A549 (cell line): ENCODE measurements at regions not wholly inside any gene's neighbourhood (a gene's known extent, or its start where the extent isn't known, plus 50 kb on each side); places are given as distances from the start of the nearest gene placed in this dataset.

Experiments
- ATAC-seq, 2 experiments: fragments of 200-7000 bp in 1 of 2; fragments of >200 bp in 1 of 2; cut with Nextera tagmentation in 1 of 2; cut with Tn5 transposase in 1 of 2; 3 replicates each; pipeline versions ENCODE4 v1.8.0 to v1.9.1; 2018 to 2020; ENCODE audit warnings: mild to moderate bottlenecking in 1 of 2, moderate library complexity in 1 of 2
- CTCF ChIA-PET: fragments of 300-600 bp; sonication (Branson Sonifier 250); formaldehyde crosslinking; extraction: SDS; loops from one replicate; lab custom pipeline; 2021; ENCODE audit warnings: antibody characterized with exemption, inconsistent platforms; lab: Yijun Ruan, JAX
- POLR2A ChIA-PET: fragments of 350-600 bp; formaldehyde crosslinking; extraction: SDS; loops from one replicate; lab custom pipeline; 2021; ENCODE audit warnings: antibody characterized with exemption, inconsistent platforms; lab: Yijun Ruan, JAX
- DNase-seq, 2 experiments: peaks; one replicate each; pipeline versions ENCODE4 v3.0.0 to v3.0.0-alpha.2; 2011 to 2016; ENCODE audit warnings: low read depth in 1 of 2, low spot score in 1 of 2
- FAIRE-seq: peaks from 2 replicates; lab custom pipeline; 2011; peaks lifted over from hg19 to GRCh38; lab: Jason Lieb, UNC
- H3K27ac ChIP-seq, 2 experiments: fragments of >200 bp; sonication (Bioruptor Twin); formaldehyde crosslinking; 3 replicates each; pipeline ENCODE4 v1.5.1; 2016 to 2017
- H3K4me1 ChIP-seq: fragments of >200 bp; sonication (Bioruptor Twin); formaldehyde crosslinking; 3 replicates; pipeline ENCODE4 v1.6.1; 2016
- H3K4me2 ChIP-seq: fragments of >200 bp; sonication (Bioruptor Twin); formaldehyde crosslinking; 3 replicates; pipeline ENCODE4 v1.6.1; 2016
- H3K4me3 ChIP-seq: fragments of >200 bp; sonication (Bioruptor Twin); formaldehyde crosslinking; 3 replicates; pipeline ENCODE4 v1.5.1; 2016
- H3K9me3 ChIP-seq: fragments of >200 bp; sonication (Bioruptor Twin); formaldehyde crosslinking; 3 replicates; pipeline ENCODE4 v1.6.1; 2016
- ATOH8 ChIP-seq: fragments of 250-450 bp; sonication (Bioruptor Pico); IDR thresholded peaks from 2 replicates; pipeline ENCODE4 v1.5.0; 2020; ENCODE audit warnings: low read depth, mild to moderate bottlenecking, moderate library complexity
- CBX2 ChIP-seq: fragments of 200-600 bp; sonication (generic); IDR thresholded peaks from 2 replicates; pipeline ENCODE4 v1.6.1; 2016; ENCODE audit warnings: low read depth, mild to moderate bottlenecking, borderline replicate concordance
- CEBPB ChIP-seq, 2 experiments: fragments of >200 bp in 1 of 2; sonication (Bioruptor Twin) in 1 of 2; formaldehyde crosslinking in 1 of 2; IDR thresholded peaks; 2 replicates each; pipeline ENCODE4 v1.6.1; 2012 to 2016
- E2F6 ChIP-seq: IDR thresholded peaks from 2 replicates; pipeline ENCODE4 v1.6.1; 2012; ENCODE audit warnings: low read depth, borderline replicate concordance
- EHMT2 ChIP-seq: fragments of 200-600 bp; sonication (generic); IDR thresholded peaks from 2 replicates; pipeline ENCODE4 v1.6.1; 2016; ENCODE audit warnings: antibody characterized with exemption, low read depth, mild to moderate bottlenecking, moderate library complexity
- EP300 ChIP-seq, 2 experiments: fragments of >200 bp; sonication (Bioruptor Twin); formaldehyde crosslinking; IDR thresholded peaks; 2 replicates in 1 of 2; 3 replicates in 1 of 2; pipeline ENCODE4 v1.6.1; 2016 to 2017
- FOXS1 ChIP-seq: fragments of 250-450 bp; sonication (Bioruptor Pico); IDR thresholded peaks from 2 replicates; pipeline ENCODE4 v1.5.0; 2020; ENCODE audit warnings: mild to moderate bottlenecking, moderate library complexity
- HOXA7 ChIP-seq: fragments of 250-450 bp; sonication (Bioruptor Pico); IDR thresholded peaks from 2 replicates; pipeline ENCODE4 v1.5.0; 2020; ENCODE audit warnings: mild to moderate bottlenecking, moderate library complexity
- HOXB13 ChIP-seq: fragments of 250-450 bp; sonication (Bioruptor Pico); IDR thresholded peaks from 2 replicates; pipeline ENCODE4 v1.5.0; 2020; ENCODE audit warnings: low read depth, mild to moderate bottlenecking, moderate library complexity
- JUNB ChIP-seq: fragments of >200 bp; sonication (Bioruptor Twin); formaldehyde crosslinking; IDR thresholded peaks from 2 replicates; pipeline ENCODE4 v1.6.1; 2016
- KDM1A ChIP-seq: fragments of 200-600 bp; sonication (generic); IDR thresholded peaks from 2 replicates; pipeline ENCODE4 v1.6.1; 2016; ENCODE audit warnings: low read depth, mild to moderate bottlenecking
- MAFK ChIP-seq: fragments of 450-650 bp; IDR thresholded peaks from 2 replicates; pipeline ENCODE4 v1.6.1; 2014; ENCODE audit not compliant: partially characterized antibody
- MAZ ChIP-seq: fragments of 150-350 bp; IDR thresholded peaks from 2 replicates; pipeline ENCODE4 v1.6.1; 2014; ENCODE audit warnings: antibody characterized with exemption, low read depth, low read length, borderline replicate concordance
- MYC ChIP-seq: IDR thresholded peaks from 2 replicates; pipeline ENCODE4 v1.6.1; 2012; ENCODE audit warnings: mild to moderate bottlenecking, inconsistent platforms, low read length, improper control_type of control experiment, borderline replicate concordance
- NFE2L2 ChIP-seq: fragments of 150-350 bp; conservative IDR thresholded peaks from 2 replicates; pipeline ENCODE4 v1.6.1; 2014; ENCODE audit warnings: low read length
- POLR2A ChIP-seq: IDR thresholded peaks from 2 replicates; pipeline ENCODE4 v1.6.1; 2012; ENCODE audit warnings: mild to moderate bottlenecking, low read length
- RARB ChIP-seq: fragments of 250-450 bp; sonication (Bioruptor Pico); IDR thresholded peaks from 2 replicates; pipeline ENCODE4 v1.8.0; 2021; ENCODE audit warnings: mild to moderate bottlenecking, moderate library complexity
- RCOR1 ChIP-seq: fragments of 150-350 bp; IDR thresholded peaks from 2 replicates; pipeline ENCODE4 v1.6.1; 2014; ENCODE audit warnings: antibody characterized with exemption, low read length, low read depth
- REST ChIP-seq: fragments of 200-600 bp; sonication (generic); IDR thresholded peaks from 2 replicates; pipeline ENCODE4 v1.6.1; 2016; ENCODE audit warnings: antibody characterized with exemption, mild to moderate bottlenecking, moderate library complexity
- TP53 ChIP-seq: fragments of 250-450 bp; sonication (Bioruptor Pico); IDR thresholded peaks from 2 replicates; pipeline ENCODE4 v1.5.0; 2021; ENCODE audit warnings: mild to moderate bottlenecking, moderate library complexity
- WGBS: methylation state at CpG from one replicate; pipeline ENCODE4 v1.1.6; 2017; ENCODE audit errors: missing lambda C conversion rate; 5-methylcytosine and 5-hydroxymethylcytosine counted together
- TF ChIP-seq, protein P1 (sequence below): fragments of 150-350 bp; IDR thresholded peaks from 2 replicates; pipeline ENCODE4 v1.6.1; 2014; ENCODE audit warnings: low read depth, mild to moderate bottlenecking, low read length
- TF ChIP-seq, protein P2 (sequence below): fragments of 250-450 bp; sonication (Bioruptor Pico); IDR thresholded peaks from 2 replicates; pipeline ENCODE4 v1.5.0; 2021; ENCODE audit warnings: mild to moderate bottlenecking, moderate library complexity, borderline replicate concordance
- TF ChIP-seq, protein P3 (sequence below): fragments of 450-650 bp; IDR thresholded peaks from 2 replicates; pipeline ENCODE4 v1.6.1; 2014; ENCODE audit warnings: antibody characterized with exemption

DNA sequence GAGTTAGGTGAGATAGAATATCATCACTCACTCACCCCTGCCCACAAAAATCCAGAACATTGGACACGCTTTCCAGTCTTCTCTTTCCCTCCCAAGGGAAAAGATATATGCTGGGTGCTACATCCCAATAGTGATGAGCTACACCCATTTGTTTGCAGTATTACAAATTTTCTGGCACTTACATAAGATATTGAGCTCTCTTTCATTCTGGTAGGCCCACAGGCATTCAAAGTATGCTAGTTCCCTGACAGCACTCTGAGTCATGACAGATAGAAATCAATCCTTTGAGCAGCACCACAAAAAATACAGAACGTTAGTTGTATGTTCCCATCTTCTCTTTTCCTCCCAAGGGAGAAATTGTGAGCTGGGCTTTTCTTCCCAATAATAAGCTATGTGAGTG lies 477.6 kb upstream of the GRID2 start:
- WGBS, result 6% methylated on average over 2 of the region's 2 CpGs
- TF ChIP-seq NFE2L2 (no peak), KDM1A (no peak), TP53 (CRISPR knock-in tag) (no peak), REST (no peak), E2F6 (no peak), FOXS1 (CRISPR knock-in tag) (no peak)
- TF ChIP-seq, protein P1, sequence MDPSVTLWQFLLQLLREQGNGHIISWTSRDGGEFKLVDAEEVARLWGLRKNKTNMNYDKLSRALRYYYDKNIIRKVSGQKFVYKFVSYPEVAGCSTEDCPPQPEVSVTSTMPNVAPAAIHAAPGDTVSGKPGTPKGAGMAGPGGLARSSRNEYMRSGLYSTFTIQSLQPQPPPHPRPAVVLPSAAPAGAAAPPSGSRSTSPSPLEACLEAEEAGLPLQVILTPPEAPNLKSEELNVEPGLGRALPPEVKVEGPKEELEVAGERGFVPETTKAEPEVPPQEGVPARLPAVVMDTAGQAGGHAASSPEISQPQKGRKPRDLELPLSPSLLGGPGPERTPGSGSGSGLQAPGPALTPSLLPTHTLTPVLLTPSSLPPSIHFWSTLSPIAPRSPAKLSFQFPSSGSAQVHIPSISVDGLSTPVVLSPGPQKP, result no peak
- DNase-seq (no peak), ATAC-seq (no peak), FAIRE-seq (no peak)
- Histone ChIP-seq H3K4me1 (no peaks in the 10 kb centered on the region), H3K9me3 (no peaks in the 10 kb centered on the region), H3K27ac (no peak overlapping the region), H3K4me3 (no peak overlapping the region), H3K4me2 (no peak overlapping the region)
- CTCF ChIA-PET, result no interaction called here
- POLR2A ChIA-PET, result no interaction called here

GRCh38 chr4:91827914-91828313 lies 475.9 kb upstream of the GRID2 start:
- POLR2A ChIA-PET, result no interaction called here
- Histone ChIP-seq H3K27ac (no peak overlapping the region), H3K4me3 (no peak overlapping the region), H3K9me3 (no peaks in the 10 kb centered on the region; the same call in 2 of the 3 replicates), H3K4me2 (no peak overlapping the region), H3K4me1 (no peaks in the 10 kb centered on the region)
- peak; percentile 64 for TF ChIP-seq MAFK
- TF ChIP-seq, protein P1, result no peak
- ATAC-seq (no peak), DNase-seq (no peak), FAIRE-seq (no peak)
- CTCF ChIA-PET, result no interaction called here

DNA sequence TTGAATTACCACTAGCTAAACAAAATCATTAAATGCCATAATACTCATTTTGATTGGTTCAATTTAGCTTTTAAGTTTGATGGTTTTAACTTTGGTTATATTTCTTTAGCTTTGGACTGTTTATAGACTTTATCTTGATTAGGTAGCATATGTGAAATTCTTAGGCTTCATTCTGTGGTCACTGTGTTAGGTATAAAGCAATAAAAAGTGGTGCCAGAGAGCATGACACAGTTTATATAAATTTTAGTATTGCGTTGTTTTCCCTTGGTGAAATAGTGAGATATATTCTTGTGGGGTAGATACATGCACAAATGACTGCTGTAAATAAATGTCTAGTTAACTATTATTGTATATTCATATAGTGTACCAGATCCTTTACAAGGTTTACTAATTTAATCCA lies 474.2 kb upstream of the GRID2 start:
- ATAC-seq, result no peak
- WGBS, result 5% methylated on average over 1 of the region's 1 CpG
- Histone ChIP-seq H3K9me3 (no peaks in the 10 kb centered on the region; the same call in 2 of the 3 replicates), H3K4me2 (no peak overlapping the region), H3K27ac (no peak overlapping the region), H3K4me1 (no peaks in the 10 kb centered on the region), H3K4me3 (no peak overlapping the region)
- ChIA-PET CTCF (no interaction called here), POLR2A (no interaction called here)
- TF ChIP-seq MYC (no peak), RCOR1 (no peak), NFE2L2 (no peak), POLR2A (no peak), HOXB13 (no peak), EP300 (IDR thresholded peaks at IDR 0.05) (no peak), MAFK (no peak), JUNB (no peak), CBX2 (no peak), CEBPB (IDR thresholded peaks at IDR 0.05) (no peak), HOXA7 (no peak), MAZ (no peak), ATOH8 (CRISPR knock-in tag) (no peak), RARB (no peak), EHMT2 (no peak)
- TF ChIP-seq, protein P2, sequence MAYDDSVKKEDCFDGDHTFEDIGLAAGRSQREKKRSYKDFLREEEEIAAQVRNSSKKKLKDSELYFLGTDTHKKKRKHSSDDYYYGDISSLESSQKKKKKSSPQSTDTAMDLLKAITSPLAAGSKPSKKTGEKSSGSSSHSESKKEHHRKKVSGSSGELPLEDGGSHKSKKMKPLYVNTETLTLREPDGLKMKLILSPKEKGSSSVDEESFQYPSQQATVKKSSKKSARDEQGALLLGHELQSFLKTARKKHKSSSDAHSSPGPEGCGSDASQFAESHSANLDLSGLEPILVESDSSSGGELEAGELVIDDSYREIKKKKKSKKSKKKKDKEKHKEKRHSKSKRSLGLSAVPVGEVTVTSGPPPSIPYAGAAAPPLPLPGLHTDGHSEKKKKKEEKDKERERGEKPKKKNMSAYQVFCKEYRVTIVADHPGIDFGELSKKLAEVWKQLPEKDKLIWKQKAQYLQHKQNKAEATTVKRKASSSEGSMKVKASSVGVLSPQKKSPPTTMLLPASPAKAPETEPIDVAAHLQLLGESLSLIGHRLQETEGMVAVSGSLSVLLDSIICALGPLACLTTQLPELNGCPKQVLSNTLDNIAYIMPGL (CRISPR knock-in tag), result no peak
- TF ChIP-seq, protein P3, sequence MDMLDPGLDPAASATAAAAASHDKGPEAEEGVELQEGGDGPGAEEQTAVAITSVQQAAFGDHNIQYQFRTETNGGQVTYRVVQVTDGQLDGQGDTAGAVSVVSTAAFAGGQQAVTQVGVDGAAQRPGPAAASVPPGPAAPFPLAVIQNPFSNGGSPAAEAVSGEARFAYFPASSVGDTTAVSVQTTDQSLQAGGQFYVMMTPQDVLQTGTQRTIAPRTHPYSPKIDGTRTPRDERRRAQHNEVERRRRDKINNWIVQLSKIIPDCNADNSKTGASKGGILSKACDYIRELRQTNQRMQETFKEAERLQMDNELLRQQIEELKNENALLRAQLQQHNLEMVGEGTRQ, result no peak
- DNase-seq, result no peak
- no peak for FAIRE-seq
